HL-60 (cell line): ENCODE measurements at regions not wholly inside any gene's neighbourhood (a gene's known extent, or its start where the extent isn't known, plus 50 kb on each side); places are given as distances from the start of the nearest gene placed in this dataset.

Experiments used
- GABPA ChIP-seq: IDR thresholded peaks from 2 replicates; pipeline ENCODE4 v1.6.1; 2012; ENCODE audit warnings: low read depth
- POLR2AphosphoS5 ChIP-seq: IDR thresholded peaks from 2 replicates; pipeline ENCODE4 v1.6.1; 2012; ENCODE audit warnings: low read depth
- TF ChIP-seq, protein P1 (sequence below): IDR thresholded peaks from one replicate; pipeline ENCODE4 v1.5.1; 2011; ENCODE audit warnings: low read length, control low read depth, inconsistent platforms; ENCODE audit not compliant: insufficient read depth
- TF ChIP-seq, protein P2 (sequence below): IDR thresholded peaks from 2 replicates; pipeline ENCODE4 v1.6.1; 2012; ENCODE audit warnings: low read depth; ENCODE audit not compliant: insufficient replicate concordance

DNA sequence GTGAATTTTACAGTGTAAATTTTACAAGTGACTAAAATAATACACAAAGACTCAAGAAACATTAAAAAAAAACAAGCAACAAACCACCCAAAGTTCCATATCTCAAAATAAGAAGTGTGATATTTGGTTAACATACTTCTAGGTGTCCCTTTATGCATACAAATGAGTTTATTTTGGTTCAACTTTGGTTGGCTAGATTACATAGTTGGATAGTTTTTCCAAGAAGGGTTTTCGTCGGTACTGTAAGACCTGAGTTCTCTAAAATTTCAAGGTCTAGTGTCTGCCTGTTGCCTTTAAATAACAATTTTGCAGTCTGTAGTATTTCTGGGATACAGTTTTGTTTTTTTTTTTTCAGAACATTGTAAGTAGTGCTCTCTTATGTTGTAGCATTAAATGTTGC, 58.8 kb upstream of the JAK2 start:
- TF ChIP-seq, protein P1, sequence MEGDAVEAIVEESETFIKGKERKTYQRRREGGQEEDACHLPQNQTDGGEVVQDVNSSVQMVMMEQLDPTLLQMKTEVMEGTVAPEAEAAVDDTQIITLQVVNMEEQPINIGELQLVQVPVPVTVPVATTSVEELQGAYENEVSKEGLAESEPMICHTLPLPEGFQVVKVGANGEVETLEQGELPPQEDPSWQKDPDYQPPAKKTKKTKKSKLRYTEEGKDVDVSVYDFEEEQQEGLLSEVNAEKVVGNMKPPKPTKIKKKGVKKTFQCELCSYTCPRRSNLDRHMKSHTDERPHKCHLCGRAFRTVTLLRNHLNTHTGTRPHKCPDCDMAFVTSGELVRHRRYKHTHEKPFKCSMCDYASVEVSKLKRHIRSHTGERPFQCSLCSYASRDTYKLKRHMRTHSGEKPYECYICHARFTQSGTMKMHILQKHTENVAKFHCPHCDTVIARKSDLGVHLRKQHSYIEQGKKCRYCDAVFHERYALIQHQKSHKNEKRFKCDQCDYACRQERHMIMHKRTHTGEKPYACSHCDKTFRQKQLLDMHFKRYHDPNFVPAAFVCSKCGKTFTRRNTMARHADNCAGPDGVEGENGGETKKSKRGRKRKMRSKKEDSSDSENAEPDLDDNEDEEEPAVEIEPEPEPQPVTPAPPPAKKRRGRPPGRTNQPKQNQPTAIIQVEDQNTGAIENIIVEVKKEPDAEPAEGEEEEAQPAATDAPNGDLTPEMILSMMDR = no peak
- TF ChIP-seq POLR2AphosphoS5 = no peak
- TF ChIP-seq, protein P2, sequence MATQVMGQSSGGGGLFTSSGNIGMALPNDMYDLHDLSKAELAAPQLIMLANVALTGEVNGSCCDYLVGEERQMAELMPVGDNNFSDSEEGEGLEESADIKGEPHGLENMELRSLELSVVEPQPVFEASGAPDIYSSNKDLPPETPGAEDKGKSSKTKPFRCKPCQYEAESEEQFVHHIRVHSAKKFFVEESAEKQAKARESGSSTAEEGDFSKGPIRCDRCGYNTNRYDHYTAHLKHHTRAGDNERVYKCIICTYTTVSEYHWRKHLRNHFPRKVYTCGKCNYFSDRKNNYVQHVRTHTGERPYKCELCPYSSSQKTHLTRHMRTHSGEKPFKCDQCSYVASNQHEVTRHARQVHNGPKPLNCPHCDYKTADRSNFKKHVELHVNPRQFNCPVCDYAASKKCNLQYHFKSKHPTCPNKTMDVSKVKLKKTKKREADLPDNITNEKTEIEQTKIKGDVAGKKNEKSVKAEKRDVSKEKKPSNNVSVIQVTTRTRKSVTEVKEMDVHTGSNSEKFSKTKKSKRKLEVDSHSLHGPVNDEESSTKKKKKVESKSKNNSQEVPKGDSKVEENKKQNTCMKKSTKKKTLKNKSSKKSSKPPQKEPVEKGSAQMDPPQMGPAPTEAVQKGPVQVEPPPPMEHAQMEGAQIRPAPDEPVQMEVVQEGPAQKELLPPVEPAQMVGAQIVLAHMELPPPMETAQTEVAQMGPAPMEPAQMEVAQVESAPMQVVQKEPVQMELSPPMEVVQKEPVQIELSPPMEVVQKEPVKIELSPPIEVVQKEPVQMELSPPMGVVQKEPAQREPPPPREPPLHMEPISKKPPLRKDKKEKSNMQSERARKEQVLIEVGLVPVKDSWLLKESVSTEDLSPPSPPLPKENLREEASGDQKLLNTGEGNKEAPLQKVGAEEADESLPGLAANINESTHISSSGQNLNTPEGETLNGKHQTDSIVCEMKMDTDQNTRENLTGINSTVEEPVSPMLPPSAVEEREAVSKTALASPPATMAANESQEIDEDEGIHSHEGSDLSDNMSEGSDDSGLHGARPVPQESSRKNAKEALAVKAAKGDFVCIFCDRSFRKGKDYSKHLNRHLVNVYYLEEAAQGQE = no peak
- TF ChIP-seq GABPA = no peak
